HG02840 (cell line): ENCODE measurements at regions not wholly inside any gene's neighbourhood (a gene's known extent, or its start where the extent isn't known, plus 50 kb on each side); places are given as distances from the start of the nearest gene placed in this dataset.

Experiments used
- ATAC-seq: cut with Tn5 transposase; IDR thresholded peaks from one replicate; pipeline ENCODE4 v1.9.1; 2021; ENCODE audit warnings: mild to moderate bottlenecking, moderate library complexity, moderate number of reproducible peaks; ENCODE audit not compliant: unreplicated experiment, low FRiP score

- ATAC-seq = peak; percentile 92
These were observed 429.4 kb downstream of the PIK3R1 start for GRCh38 chr5:68644971-68645370.

DNA sequence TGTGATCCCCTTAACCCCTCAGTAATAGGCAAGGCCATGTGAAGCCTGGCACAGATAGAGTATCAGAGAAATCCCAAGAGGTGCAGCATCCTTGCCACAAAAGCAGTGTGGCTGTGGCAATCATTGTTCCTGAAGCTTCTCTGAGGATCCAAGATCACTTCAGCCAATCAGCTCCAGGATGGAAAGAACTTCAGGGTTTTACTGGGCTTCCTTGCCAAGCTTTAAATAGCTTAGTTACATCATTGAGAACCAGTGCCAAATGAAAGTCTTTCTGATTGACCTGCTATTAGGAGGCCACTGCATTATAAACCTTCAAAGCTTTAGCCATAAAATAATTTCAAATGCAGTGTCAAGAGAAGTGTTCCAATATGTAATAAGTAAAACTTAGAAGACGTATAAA is 430.6 kb downstream of the PIK3R1 start:
- no peak for ATAC-seq

DNA sequence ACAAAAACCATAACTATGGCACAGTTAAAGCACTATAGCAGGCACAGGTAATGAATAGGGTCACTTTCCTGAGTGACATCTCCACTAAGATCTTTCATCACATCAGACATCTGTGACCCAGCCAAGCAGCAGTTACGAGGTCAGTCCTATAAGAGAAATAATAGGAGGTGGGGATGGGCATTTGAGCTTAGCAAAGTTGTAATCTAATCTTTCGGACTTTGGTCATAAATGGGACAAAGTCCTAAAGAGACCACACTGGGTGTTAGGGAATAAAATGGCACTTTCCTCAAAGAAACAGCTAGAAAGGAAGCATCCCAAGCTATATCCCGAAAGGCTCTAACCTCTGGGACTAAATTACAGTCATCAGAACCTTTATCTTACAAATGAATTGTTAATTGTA is 432.2 kb downstream of the PIK3R1 start:
- ATAC-seq = no peak

DNA sequence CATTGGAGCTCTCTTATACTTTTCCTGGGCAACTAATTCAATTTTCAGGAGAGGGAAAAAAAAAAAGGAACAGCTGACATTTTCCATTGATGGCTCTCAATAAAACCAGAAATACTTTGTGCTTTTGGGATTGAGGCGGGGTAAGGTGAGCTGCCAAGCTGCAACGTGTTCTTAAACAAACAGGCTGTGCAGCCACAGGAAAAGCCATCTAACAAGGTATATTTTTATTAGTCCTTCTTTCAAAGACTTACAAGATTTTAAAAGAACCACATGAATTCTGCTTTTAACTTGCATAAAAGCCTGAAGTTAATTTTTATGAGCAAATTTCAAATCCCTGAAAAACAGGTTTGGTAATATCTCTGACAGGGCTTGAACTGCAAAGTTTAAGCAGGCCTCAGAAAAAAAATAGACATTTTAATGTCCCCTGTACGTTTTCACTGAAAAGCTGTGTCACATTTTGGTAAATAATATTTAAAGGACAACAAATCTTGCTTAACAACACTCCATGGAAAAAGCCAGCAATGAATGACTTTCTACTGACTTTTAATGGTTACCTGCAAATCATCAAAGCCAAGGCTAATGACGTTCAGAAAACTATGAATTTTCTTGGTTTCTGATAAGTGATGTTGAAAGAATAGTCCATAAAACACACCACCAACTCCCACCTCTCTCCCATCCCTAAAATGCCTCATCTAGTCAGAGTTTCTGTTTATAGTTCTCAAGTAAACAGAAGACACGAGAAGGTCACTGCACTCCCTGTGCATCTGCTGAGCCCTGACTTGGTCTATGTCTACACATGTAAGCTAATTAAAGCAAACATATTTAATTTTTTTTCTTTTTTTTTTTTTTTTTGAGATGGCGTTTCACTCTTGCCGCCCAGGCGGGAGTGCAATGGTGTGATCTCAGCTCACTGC is 433.6 kb downstream of the PIK3R1 start:
- ATAC-seq = no peak

DNA sequence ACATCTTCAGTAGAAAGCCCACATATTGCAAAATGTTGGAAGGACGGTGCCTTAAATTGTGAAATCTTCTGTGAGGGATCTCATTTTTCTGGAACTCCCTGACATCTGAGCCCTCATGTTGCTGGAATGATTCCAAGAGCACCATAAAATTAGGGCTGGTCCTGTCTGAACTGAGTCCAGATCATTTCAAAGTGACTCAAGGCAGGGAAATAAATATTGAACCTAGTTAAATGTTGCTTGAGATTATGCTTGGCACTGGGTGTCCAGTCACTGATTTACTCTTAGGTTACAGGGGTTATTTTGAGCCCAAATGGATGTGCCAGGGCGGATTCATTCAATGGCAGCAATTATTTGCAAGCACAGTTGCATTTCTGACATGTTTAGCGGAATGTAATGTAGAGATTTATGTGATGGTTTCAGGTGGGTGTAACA is 437.0 kb downstream of the PIK3R1 start:
- no peak for ATAC-seq

- no peak for ATAC-seq
These were observed 437.9 kb downstream of the PIK3R1 start for GRCh38 chr5:68653471-68653870.

- ATAC-seq = no peak
These were observed 436.5 kb upstream of the SLC30A5 start for GRCh38 chr5:68657055-68657961.

- no peak for ATAC-seq
These were observed 434.9 kb upstream of the SLC30A5 start for GRCh38 chr5:68658810-68659372.

GRCh38 chr5:68659881-68660280 is 433.9 kb upstream of the SLC30A5 start:
- ATAC-seq = no peak

DNA sequence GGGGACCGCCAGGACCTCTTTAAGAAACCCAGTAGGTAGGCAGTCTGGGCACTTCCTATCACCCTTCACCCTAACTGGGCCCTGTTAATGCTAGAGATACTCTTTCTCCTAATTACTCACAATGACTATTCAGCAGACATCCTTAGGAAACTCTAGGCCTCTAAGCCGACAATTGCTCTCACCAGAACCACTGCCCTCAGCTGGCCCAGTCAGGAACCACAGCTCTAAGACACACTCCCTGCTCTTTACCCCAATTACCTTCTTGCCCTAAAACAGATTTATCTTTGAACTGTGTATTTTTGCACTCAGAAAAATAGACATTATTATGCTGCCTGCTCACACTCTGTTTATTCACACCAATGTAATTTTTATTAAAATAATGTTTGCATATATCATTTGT is 432.6 kb upstream of the SLC30A5 start:
- ATAC-seq = no peak

DNA sequence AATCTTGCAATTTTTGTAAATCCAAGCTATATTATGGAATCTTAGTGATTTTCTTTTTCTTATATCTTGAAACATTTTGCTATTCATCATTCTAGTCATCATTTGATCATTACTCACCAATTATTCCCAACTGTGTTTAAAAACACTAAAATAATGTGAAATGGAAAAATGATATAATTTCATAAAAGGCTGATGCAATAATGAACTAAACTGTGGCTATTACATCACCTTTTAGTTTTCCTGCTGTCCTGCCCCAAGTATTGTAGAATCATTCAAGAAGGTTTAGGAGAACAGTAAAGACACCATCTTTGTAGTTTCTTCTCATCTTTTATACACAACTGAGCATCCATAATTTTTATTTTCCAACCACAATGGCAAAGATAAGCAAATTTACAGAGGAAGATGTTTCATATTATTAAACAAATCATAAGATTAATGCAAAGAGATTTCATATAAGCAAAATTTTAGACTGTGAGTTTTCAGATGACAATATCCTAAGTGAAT is 431.0 kb upstream of the SLC30A5 start:
- no peak for ATAC-seq

DNA sequence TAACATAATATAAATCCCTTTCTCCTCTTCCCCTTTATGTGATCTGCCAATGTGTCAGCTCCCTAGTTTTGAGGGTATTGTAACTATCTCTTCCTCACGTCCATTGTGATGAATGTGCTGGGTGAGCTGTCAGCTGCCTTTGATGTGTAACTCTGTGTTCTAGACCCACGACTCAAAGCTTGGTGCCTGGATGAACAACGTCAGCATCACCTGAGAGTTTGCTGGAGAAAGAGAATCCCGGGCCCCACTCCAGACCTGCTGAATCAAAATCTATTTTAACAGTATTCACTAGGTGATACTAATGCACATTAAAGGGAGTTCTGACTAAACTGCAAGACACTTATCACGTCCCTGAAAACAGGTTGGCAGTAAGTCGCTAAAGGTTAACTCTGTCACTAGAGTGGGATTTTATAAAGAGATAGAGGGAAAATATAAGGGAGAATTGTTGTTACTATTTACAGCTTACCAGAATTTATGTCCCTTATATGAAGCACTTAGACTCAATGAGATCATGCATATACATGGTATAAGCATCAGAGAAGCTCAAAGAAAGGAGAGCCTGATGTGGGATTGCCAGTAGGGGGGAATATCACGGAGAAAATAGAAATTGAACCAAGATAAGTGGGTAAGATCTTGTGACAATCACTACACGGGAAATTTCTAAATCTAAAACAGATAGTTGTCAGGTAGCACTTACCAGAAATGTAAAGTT is 423.8 kb upstream of the SLC30A5 start:
- ATAC-seq = no peak

- no peak for ATAC-seq
These were observed 420.6 kb upstream of the SLC30A5 start for GRCh38 chr5:68673106-68673822.

GRCh38 chr5:68673823-68674180 is 420.0 kb upstream of the SLC30A5 start:
- ATAC-seq = no peak

DNA sequence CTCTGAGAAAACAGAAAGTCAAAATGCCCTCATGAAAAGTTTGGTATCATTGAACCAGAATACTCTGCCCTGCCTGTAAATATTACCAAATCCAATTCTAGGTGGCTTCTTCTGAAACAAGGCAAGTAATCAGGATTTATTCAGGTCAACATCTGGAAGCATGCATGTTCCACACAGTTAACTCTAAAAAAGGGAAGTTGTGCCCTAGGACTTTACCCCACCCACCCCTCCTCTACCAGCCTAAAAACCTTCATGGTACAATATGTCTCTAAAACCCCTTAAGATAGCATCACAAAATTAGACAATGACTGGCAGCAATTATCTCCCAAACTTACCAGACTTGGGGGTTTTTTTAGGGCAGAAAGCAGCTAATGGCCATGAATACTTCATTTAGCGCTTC is 414.8 kb upstream of the SLC30A5 start:
- ATAC-seq = no peak

DNA sequence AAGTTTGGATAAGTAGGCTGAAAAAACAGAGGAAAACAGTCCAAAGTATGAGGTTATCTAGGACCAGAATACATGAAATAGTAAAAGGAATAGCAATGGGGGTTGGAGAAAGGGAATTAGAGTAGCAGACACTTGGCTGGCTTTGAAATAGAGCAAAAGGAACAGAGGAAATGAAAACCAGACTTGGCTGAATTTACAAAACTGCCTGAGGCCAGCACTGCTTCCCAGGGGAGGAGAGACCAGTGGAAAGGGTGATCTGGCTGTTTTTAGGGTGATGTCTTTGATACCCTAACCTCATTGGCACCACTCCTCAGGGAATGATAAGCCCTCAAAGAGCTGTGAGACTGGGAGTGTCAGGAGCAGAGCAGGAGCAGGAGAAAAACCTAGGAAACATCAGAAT is 413.4 kb upstream of the SLC30A5 start:
- no peak for ATAC-seq

DNA sequence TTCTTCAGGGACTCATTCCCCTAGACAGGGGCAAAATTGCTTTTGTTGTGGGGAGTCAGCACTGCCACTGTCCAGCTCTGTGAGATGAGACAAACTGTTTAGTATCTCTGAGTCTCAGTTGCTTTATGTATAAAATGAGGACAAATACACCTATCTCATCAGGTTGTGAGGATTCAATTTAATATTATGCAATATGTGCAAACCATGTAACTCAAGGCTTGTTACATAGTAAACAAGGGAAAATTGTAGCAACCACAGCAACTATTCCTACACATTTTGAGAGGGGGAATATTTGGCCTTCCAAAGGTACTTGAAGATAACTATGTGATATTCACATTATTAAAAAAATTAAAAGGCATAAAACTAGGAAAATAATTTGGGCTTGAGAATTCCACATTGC is 411.9 kb upstream of the SLC30A5 start:
- ATAC-seq = no peak

DNA sequence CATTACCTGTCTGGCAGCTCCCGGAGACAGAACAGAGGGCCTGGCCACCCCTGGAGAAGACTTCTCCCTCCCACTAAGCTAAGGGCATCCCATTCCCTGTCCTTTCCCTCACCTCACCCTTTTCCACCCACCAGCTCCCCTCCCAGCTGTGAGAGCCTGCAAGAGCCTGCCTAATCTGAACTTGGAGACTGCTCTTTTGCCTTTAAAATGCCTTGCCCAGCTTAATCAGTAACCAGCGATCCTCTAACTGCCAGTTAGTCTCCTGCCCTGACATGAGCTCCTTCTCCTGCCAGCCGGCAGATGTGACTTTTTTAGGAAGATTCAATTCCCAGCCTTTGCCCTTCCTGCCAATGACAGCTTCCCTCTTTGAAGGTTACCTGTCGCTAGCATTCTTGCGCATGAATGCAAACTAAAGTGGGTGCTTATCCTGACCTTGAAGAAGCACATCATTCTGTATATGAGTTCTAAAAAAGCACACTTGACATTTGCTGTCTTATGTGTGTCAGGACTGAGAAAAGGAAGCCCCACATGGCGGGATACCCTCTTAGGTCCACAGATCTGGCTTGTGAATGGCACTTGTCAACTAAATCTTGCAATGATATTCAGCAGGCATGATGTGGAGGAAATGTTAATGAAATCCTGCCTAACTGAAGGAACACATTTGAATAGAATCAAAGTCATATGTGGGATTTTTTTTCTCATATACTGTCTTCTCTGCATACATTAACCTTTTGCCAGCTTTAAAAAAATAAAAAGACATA is 411.2 kb upstream of the SLC30A5 start:
- no peak for ATAC-seq

DNA sequence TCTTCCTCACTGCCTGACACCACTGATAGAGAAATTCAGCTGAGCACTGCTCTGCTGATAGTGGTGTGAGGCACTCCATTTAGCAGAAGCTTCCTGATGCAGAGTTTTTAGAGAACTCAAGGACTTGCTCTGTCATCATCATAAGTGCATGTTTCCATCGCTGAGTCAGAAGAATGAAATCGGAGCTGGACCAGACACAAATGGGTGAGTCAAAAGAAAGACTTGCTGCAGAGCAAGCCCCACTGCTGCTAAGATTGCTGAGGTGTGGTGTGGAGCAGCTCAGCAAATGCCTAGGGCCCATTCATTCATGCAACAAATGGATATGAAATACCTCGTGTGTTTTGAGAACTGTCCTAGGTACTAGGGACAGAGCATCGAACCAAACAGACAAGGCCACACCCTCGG is 410.2 kb upstream of the SLC30A5 start:
- ATAC-seq = no peak
